NT2/D1 (cell line): ENCODE measurements at regions not wholly inside any gene's neighbourhood (a gene's known extent, or its start where the extent isn't known, plus 50 kb on each side); places are given as distances from the start of the nearest gene placed in this dataset.

Experiments
- DNase-seq: peaks from one replicate; pipeline ENCODE4 v3.0.0-alpha.2; 2011; ENCODE audit warnings: low read depth, low spot score
- H3K27me3 ChIP-seq: 2 replicates; pipeline ENCODE4 v1.6.0; 2011; ENCODE audit warnings: mild to moderate bottlenecking; ENCODE audit not compliant: insufficient read length, insufficient read depth
- H3K36me3 ChIP-seq: 2 replicates; pipeline ENCODE4 v1.6.1; 2011; ENCODE audit warnings: mild to moderate bottlenecking, low read length, mixed read lengths; ENCODE audit not compliant: insufficient read depth, insufficient read length
- H3K4me1 ChIP-seq: 2 replicates; pipeline ENCODE4 v1.5.1; 2011; ENCODE audit not compliant: insufficient read depth, insufficient read length
- H3K4me3 ChIP-seq: 2 replicates; pipeline ENCODE4 v1.5.1; 2011; ENCODE audit warnings: low read depth; ENCODE audit not compliant: insufficient read length
- H3K9ac ChIP-seq: 2 replicates; pipeline ENCODE4 v1.6.0; 2011; ENCODE audit warnings: low read depth; ENCODE audit not compliant: insufficient read length
- H3K9me3 ChIP-seq: 2 replicates; pipeline ENCODE4 v1.5.1; 2011; ENCODE audit warnings: mild to moderate bottlenecking, low read length; ENCODE audit not compliant: insufficient read depth
- SUZ12 ChIP-seq: IDR thresholded peaks from 2 replicates; pipeline ENCODE4 v1.6.1; 2011; ENCODE audit not compliant: insufficient read length, insufficient read depth; ENCODE audit errors: extremely low read depth
- YY1 ChIP-seq: IDR thresholded peaks from 2 replicates; pipeline ENCODE4 v1.6.1; 2011; ENCODE audit not compliant: insufficient read length, insufficient read depth
- ZNF274 ChIP-seq: IDR thresholded peaks from 2 replicates; pipeline ENCODE4 v1.6.1; 2011; ENCODE audit warnings: mild to moderate bottlenecking, low read depth, low read length

- Histone ChIP-seq H3K4me3 (no peak overlapping the region), H3K4me1 (no peaks in the 10 kb centered on the region), H3K9ac (no peak overlapping the region), H3K27me3 (no peaks in the 10 kb centered on the region), H3K9me3 (no peaks in the 10 kb centered on the region), H3K36me3 (no peaks in the 10 kb centered on the region)
- DNase-seq = no peak
- TF ChIP-seq SUZ12 (no peak), ZNF274 (no peak), YY1 (no peak)
Observed at GRCh38 chr3:166498446-166498845, 661.2 kb upstream of the BCHE start.

DNA sequence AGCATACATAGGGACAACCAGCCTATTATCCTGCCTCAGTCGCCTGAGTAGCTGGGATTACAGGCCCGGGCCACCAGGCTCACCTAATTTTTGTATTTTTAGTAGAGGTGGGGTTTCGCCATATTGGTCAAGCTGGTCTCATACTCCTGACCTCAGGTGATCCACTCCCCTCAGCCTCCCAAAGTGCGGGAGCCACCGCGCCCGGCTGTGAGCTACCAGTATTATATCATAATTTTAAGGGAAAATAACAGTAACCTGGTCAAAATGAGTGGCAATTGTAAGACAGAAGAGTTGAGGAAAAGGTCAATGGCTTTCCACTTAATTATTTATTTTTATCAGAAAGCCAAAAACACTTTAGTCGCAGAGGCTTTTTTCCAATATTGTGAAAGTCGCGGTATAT is 652.6 kb upstream of the BCHE start:
- no peaks in the 10 kb centered on the region for H3K9me3 ChIP-seq
- H3K27me3 ChIP-seq = no peaks in the 10 kb centered on the region
- no peak overlapping the region for H3K4me3 ChIP-seq
- no peak for TF ChIP-seq ZNF274
- no peak for TF ChIP-seq YY1
- TF ChIP-seq SUZ12 = no peak
- no peak overlapping the region for H3K9ac ChIP-seq
- no peaks in the 10 kb centered on the region for H3K4me1 ChIP-seq
- no peak for DNase-seq
- H3K36me3 ChIP-seq = no peaks in the 10 kb centered on the region

DNA sequence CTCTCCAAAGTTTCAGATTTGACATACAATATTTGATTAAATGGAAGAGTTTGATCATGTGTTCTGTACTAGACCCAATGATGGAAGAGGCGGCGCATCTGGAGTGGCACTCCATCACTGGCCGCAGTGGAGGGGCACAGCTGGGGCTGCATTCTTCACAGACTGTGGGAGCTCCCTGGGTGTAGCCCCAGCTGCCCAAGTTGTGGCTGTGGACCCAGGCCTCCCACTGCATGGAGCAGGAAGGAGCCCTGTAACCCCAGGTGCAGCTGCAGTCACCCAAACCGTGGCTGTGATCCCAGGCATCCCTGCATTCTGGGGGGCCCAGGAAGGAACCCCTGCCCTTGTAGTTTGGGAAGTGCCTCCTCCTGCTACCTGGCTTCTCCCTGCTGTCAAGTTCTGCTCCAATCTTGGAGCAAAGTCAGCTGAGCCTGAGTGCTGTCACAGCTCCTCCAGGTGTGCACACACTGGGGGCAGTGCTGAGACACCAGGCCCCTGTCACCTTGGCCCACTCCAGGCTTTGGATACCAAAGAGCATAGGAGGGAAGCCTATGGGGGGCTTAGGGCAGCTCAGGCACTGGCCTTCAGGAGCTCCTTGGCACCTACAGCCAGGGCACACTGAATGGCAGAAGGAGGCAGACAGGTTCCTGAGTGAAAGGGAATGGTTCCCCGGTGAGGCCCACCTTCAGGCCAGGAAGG is 651.9 kb upstream of the BCHE start:
- no peak for TF ChIP-seq ZNF274
- no peak overlapping the region for H3K9ac ChIP-seq
- no peak for DNase-seq

GRCh38 chr3:166484470-166484869 is 647.2 kb upstream of the BCHE start:
- Histone ChIP-seq H3K4me1 (no peaks in the 10 kb centered on the region), H3K9ac (no peak overlapping the region), H3K4me3 (no peak overlapping the region), H3K27me3 (no peaks in the 10 kb centered on the region), H3K9me3 (no peaks in the 10 kb centered on the region), H3K36me3 (no peaks in the 10 kb centered on the region)
- no peak for TF ChIP-seq SUZ12
- no peak for TF ChIP-seq YY1
- no peak for TF ChIP-seq ZNF274
- no peak for DNase-seq

More for the DNA sequence above, 651.9 kb upstream of the BCHE start:
- H3K36me3 ChIP-seq = no peaks in the 10 kb centered on the region
- no peaks in the 10 kb centered on the region for H3K4me1 ChIP-seq
- no peaks in the 10 kb centered on the region for H3K27me3 ChIP-seq
- H3K9me3 ChIP-seq = no peaks in the 10 kb centered on the region
- H3K4me3 ChIP-seq = no peak overlapping the region

- no peaks in the 10 kb centered on the region for H3K36me3 ChIP-seq
- no peak for DNase-seq
- TF ChIP-seq ZNF274 (no peak), SUZ12 (no peak), YY1 (no peak)
- H3K4me1 ChIP-seq = no peaks in the 10 kb centered on the region
- H3K9ac ChIP-seq = no peak overlapping the region
- no peaks in the 10 kb centered on the region for H3K27me3 ChIP-seq
- no peak overlapping the region for H3K4me3 ChIP-seq
- H3K9me3 ChIP-seq = no peaks in the 10 kb centered on the region
Observed at GRCh38 chr3:166481340-166481739, 644.1 kb upstream of the BCHE start.

GRCh38 chr3:166478356-166478755 is 641.1 kb upstream of the BCHE start:
- Histone ChIP-seq H3K27me3 (no peaks in the 10 kb centered on the region), H3K36me3 (no peaks in the 10 kb centered on the region), H3K4me3 (no peak overlapping the region), H3K4me1 (no peaks in the 10 kb centered on the region), H3K9ac (no peak overlapping the region), H3K9me3 (no peaks in the 10 kb centered on the region)
- no peak for DNase-seq
- TF ChIP-seq ZNF274 = no peak
- TF ChIP-seq YY1 = no peak
- no peak for TF ChIP-seq SUZ12

- H3K9me3 ChIP-seq = no peaks in the 10 kb centered on the region
- no peak overlapping the region for H3K9ac ChIP-seq
- H3K4me3 ChIP-seq = no peak overlapping the region
- H3K27me3 ChIP-seq = no peaks in the 10 kb centered on the region
- H3K4me1 ChIP-seq = no peaks in the 10 kb centered on the region
- DNase-seq = no peak
- H3K36me3 ChIP-seq = no peaks in the 10 kb centered on the region
- TF ChIP-seq SUZ12 (no peak), YY1 (no peak), ZNF274 (no peak)
Observed at GRCh38 chr3:166473501-166473900, 636.3 kb upstream of the BCHE start.
